ENCODE measurements at regions not wholly inside any gene's neighbourhood (a gene's known extent, or its start where the extent isn't known, plus 50 kb on each side); places are given as distances from the start of the nearest gene placed in this dataset.

- DNase-seq = no peak
Measured at GRCh38 chr17:68657576-68657975, 56.4 kb upstream of the FAM20A start.

- DNase-seq = no peak
Measured at GRCh38 chr17:68657166-68657565, 56.0 kb upstream of the FAM20A start.

GRCh38 chr17:68656666-68657065 is 55.5 kb upstream of the FAM20A start:
- no peak for DNase-seq

Measured in stimulated activated CD4-positive, alpha-beta T cell treated with anti-CD3 and anti-CD28 coated beads, Interleukin-2, amount 100 ng/mL, for 24 hours (primary cell).